Right cardiac atrium (tissue), 5 donors: ENCODE measurements at regions not wholly inside any gene's neighbourhood (a gene's known extent, or its start where the extent isn't known, plus 50 kb on each side); places are given as distances from the start of the nearest gene placed in this dataset.
"Not testable (repeated sequence)": the region's sequence is repeated elsewhere in the genome, so short reads cannot be mapped to it uniquely, and the experiment has no call there.

ENCODE experiments used
- ATAC-seq, 2 donors: fragments of 200-7000 bp; cut with Tn5 transposase; one replicate each; pipeline versions ENCODE4 v1.8.0 to v1.9.1; 2020; ENCODE audit warnings: moderate library complexity in 2 of 2, mild to moderate bottlenecking in 1 of 2
- DNase-seq, 3 donors: peaks; one replicate each; pipeline ENCODE4 v3.0.0-alpha.2; 2020
- H3K27ac ChIP-seq: one replicate; pipeline ENCODE4 v1.5.1; 2013; ENCODE audit warnings: mild to moderate bottlenecking, low read length, control low read depth, moderate library complexity
- H3K27me3 ChIP-seq: one replicate; pipeline ENCODE4 v1.6.1; 2013; ENCODE audit not compliant: control insufficient read depth, insufficient read depth
- H3K4me1 ChIP-seq: one replicate; pipeline ENCODE4 v1.6.1; 2013; ENCODE audit warnings: low read length; ENCODE audit not compliant: control insufficient read depth, insufficient read depth
- H3K4me3 ChIP-seq: one replicate; pipeline ENCODE4 v1.5.1; 2013; ENCODE audit warnings: low read length, control low read depth
- H3K9me3 ChIP-seq: one replicate; pipeline ENCODE4 v1.6.1; 2013; ENCODE audit warnings: low read length; ENCODE audit not compliant: control insufficient read depth
- WGBS: extraction: QIAGEN DNeasy Blood & Tissue Kit; methylation state at CpG from one replicate; pipeline ENCODE4 v1.1.7; 2013; 5-methylcytosine and 5-hydroxymethylcytosine counted together
- intact Hi-C, 4 donors: fragments of 100-400 bp; cut with DNase I; formaldehyde crosslinking; loops; one replicate each; pipeline versions ENCODE4 v1.11.0 to v1.14.0; 2022 to 2023
- donor health status: healthy with polysubstance abuse.
- donor health status: DM: no; HTN: yes; CAD: no.
- donor health status: DM: no; HTN: no; CAD: no.
- donor health status: DM: no; HTN: yes; CAD: no; lungs with severe emphysema.
- donor health status: DM: yes; HTN: yes; CAD: no.

DNA sequence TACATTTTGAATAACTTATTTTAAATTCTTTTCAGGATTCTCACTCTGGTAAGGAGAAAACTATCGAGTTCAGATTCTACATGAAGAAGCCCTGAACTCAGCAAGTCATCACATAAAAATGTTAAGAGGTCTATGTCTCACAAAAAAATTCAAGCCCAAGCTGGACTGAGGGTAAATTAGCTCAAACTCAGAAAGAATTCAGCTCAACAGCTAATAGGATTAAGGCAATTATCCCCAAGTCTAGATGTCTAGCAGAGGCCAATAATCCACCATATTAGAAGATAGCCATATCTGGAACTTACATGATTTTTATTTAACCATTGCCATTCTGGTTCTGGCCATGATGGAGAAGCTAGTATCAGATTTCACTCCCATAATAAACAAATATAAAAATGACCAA is 909.7 kb downstream of the PLOD2 start:
- ATAC-seq: no peak
- H3K27ac ChIP-seq: no peak overlapping the region
- DNase-seq: no peak
- intact Hi-C loops: no loop called here
- H3K9me3 ChIP-seq: peaks cover 2% of the 10 kb centered on the region
- H3K27me3 ChIP-seq: no peaks in the 10 kb centered on the region
- WGBS: 61% methylated on average over 1 of the region's 1 CpG
- H3K4me1 ChIP-seq: no peaks in the 10 kb centered on the region
- no peak overlapping the region for H3K4me3 ChIP-seq

DNA sequence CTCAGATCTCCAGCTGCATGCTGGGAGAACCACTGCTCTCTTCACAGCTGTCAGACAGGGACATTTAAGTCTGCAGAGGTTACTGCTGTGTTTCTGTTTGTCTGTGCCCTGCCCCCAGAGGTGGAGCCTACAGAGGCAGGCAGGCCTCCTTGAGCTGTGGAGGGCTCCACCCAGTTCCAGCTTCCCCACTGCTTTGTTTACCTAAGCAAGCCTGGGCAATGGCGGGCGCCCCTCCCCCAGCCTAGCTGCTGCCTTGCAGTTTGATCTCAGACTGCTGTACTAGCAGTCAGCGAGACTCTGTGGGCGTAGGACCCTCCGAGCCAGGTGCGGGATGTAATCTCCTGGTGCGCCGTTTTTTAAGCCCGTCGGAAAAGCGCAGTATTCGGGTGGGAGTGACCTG is 903.0 kb downstream of the PLOD2 start:
- DNase-seq: peak in 1 of 3 donors; percentile 31
- H3K9me3 ChIP-seq, H3K4me3 ChIP-seq, H3K4me1 ChIP-seq, intact Hi-C loops, H3K27me3 ChIP-seq, H3K27ac ChIP-seq, ATAC-seq: not testable (repeated sequence)
- 91% methylated on average over 12 of the region's 12 CpGs for WGBS

GRCh38 chr3:145259166-145259880 is 901.7 kb downstream of the PLOD2 start:
- intact Hi-C loops: no loop called here
- 54% methylated on average over 3 of the region's 3 CpGs for WGBS
- no peak overlapping the region for H3K27ac ChIP-seq

DNA sequence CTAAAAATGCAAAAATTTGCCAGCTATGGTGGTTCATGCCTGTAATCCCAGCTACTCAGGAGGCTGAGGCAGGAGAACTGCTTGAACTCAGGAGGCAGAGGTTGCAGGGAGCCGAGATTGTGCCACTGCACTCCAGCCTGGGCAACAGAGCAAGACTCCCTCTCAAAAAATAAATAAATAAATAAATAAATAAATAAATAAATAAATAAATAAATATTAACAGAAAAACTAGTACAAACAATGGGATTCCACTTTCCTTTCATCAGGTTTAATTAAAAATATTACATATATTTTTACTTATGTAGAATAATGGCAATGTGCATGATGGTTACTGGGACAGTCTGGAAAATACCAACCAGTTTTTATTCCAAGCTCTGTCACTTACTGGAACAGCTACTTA is 897.5 kb downstream of the PLOD2 start:
- 89% methylated on average over 1 of the region's 1 CpG for WGBS
- H3K27ac ChIP-seq, H3K27me3 ChIP-seq, DNase-seq, H3K4me1 ChIP-seq, ATAC-seq, H3K4me3 ChIP-seq, intact Hi-C loops, H3K9me3 ChIP-seq: not testable (repeated sequence)

More at GRCh38 chr3:145259166-145259880, 901.7 kb downstream of the PLOD2 start:
- Histone ChIP-seq H3K4me1 (no peaks in the 10 kb centered on the region), H3K27me3 (no peaks in the 10 kb centered on the region), H3K4me3 (no peak overlapping the region), H3K9me3 (no peaks in the 10 kb centered on the region)
- DNase-seq (no peak), ATAC-seq (peak in 1 of 2 donors; percentile 36)

DNA sequence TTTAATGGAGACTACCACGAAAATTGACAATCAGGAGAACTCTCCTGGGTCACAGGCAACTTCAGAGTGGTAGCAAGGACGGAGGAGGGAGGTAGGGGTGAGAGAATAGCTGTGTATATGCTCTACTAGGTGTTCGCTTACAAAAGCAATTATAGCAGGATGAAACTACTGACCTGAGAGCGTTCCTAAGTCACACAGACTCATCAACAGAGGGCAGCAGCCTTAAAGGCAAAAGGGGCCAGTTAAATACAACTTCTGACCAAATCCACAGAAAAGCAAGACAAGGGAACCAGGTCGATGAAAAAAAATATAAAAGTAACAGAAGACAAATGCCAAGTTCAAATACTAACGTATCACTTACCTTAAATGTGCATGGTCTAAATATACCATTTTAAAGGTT is 894.6 kb downstream of the PLOD2 start:
- intact Hi-C loops: no loop called here
- DNase-seq: no peak

GRCh38 chr3:145269106-145269505 is 891.9 kb downstream of the PLOD2 start:
- no peak overlapping the region for H3K27ac ChIP-seq
- intact Hi-C loops: no loop called here
- DNase-seq (no peak), ATAC-seq (no peak)
- no peak overlapping the region for H3K4me3 ChIP-seq
- no peaks in the 10 kb centered on the region for H3K27me3 ChIP-seq
- WGBS: 90% methylated on average over 3 of the region's 3 CpGs
- H3K4me1 ChIP-seq: no peaks in the 10 kb centered on the region
- H3K9me3 ChIP-seq: no peaks in the 10 kb centered on the region

More for the DNA sequence above, 894.6 kb downstream of the PLOD2 start:
- Histone ChIP-seq H3K27ac (no peak overlapping the region), H3K4me3 (no peak overlapping the region), H3K4me1 (no peaks in the 10 kb centered on the region), H3K9me3 (no peaks in the 10 kb centered on the region), H3K27me3 (no peaks in the 10 kb centered on the region)
- WGBS: 72% methylated on average over 6 of the region's 6 CpGs
- no peak for ATAC-seq

- Histone ChIP-seq H3K27me3 (no peaks in the 10 kb centered on the region), H3K27ac (no peak overlapping the region), H3K9me3 (no peaks in the 10 kb centered on the region), H3K4me3 (no peak overlapping the region), H3K4me1 (no peaks in the 10 kb centered on the region)
- intact Hi-C loops: no loop called here
- WGBS: 59% methylated on average over 3 of the region's 3 CpGs
- DNase-seq: no peak
- peak; percentile 74 to 93 for ATAC-seq
Measured at GRCh38 chr3:145272684-145273083, 888.3 kb downstream of the PLOD2 start.

DNA sequence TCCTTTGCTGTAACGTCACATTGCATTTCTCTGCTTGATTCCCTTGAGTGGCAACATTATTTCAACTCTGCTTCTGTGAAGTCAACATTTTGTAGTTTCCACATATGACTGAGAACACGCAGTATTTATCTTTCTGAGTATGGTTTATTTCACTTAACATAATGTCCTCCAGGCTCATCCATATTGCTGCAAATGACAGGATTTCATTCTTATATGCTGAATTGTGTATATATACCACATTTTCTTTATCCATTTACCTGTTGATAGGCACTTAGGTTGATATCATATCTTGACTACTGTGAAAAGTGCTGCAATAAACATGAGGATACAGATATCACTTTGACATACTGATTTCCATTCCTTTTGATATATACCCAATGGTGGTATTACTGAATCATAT is 878.5 kb downstream of the PLOD2 start:
- Histone ChIP-seq H3K27ac (no peak overlapping the region), H3K9me3 (no peaks in the 10 kb centered on the region), H3K27me3 (no peaks in the 10 kb centered on the region), H3K4me3 (no peak overlapping the region), H3K4me1 (no peaks in the 10 kb centered on the region)
- WGBS: 75% methylated on average over 2 of the region's 2 CpGs
- ATAC-seq (no peak), DNase-seq (no peak)
- intact Hi-C loops: no loop called here

DNA sequence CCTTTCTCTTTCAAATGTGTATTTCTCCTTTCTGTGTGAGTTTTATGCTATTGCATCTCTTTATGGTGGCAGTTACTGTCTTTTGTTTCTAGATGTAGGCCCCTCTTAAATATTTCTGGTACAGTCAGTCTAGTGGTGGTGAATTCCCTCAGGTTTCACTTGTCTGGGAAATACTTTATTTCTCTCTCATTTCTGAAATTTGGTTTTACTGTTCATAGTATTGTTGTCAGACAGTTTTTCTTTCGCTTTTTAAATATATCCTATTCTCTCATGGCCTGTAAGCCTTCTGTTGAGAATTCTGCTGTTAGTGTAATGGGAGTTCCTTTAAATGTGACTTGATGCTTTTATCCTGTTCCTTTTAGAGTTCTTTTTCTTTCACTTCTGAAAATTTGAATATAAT is 874.0 kb downstream of the PLOD2 start:
- intact Hi-C loops: no loop called here
- no peak overlapping the region for H3K4me3 ChIP-seq
- H3K27ac ChIP-seq: no peak overlapping the region
- no peaks in the 10 kb centered on the region for H3K9me3 ChIP-seq
- ATAC-seq: no peak
- WGBS: 97% methylated on average over 1 of the region's 1 CpG
- H3K4me1 ChIP-seq: no peaks in the 10 kb centered on the region
- H3K27me3 ChIP-seq: no peaks in the 10 kb centered on the region
- DNase-seq: no peak

GRCh38 chr3:145290010-145290409 is 871.0 kb downstream of the PLOD2 start:
- H3K27me3 ChIP-seq: no peaks in the 10 kb centered on the region
- no peaks in the 10 kb centered on the region for H3K4me1 ChIP-seq
- no peak for ATAC-seq
- WGBS: 78% methylated on average over 1 of the region's 1 CpG
- H3K27ac ChIP-seq: no peak overlapping the region
- H3K9me3 ChIP-seq: no peaks in the 10 kb centered on the region
- intact Hi-C loops: no loop called here
- no peak overlapping the region for H3K4me3 ChIP-seq
- DNase-seq: no peak

DNA sequence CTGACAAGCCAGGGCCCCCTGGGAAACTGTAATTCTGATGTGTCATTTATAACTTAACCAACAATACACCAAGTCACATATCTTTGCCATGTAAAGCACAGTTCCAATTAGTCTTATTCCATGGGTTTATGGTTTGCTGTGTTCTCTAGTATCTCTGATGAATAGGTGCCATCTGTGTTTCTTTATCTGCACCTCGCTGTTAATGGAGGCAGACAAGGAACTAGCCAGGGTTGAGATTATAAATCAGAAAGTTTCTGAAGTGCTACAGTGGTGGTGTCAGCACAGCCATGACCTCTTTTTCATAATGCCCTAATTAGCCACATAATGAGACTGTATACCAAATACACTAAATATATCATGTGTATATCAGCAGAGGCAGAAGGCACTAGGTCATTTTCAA is 866.4 kb downstream of the PLOD2 start:
- ATAC-seq: no peak
- WGBS: 18% methylated on average over 1 of the region's 1 CpG
- no peak for DNase-seq
- Histone ChIP-seq H3K4me3 (no peak overlapping the region), H3K27ac (no peak overlapping the region), H3K4me1 (no peaks in the 10 kb centered on the region), H3K9me3 (no peaks in the 10 kb centered on the region), H3K27me3 (no peaks in the 10 kb centered on the region)
- intact Hi-C loops: no loop called here

DNA sequence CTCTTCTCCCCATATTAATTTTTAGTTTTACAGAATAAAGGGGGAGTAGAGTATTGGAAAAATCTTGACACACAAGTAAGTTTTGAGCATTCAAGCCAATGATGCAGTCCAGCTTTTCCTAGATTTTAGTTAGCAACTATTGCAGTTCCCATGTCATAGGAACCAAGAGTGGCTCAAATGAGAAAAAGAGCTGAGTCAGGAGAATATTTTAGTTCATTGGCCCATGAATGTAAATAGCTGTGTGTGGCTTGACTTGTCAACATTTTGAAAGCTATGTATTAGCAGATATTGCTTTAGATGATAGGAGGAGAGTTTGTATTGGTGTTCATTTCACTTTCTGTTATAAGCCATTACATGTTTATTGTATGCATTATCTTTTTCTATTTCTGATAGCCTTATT is 853.7 kb downstream of the PLOD2 start:
- DNase-seq: no peak
- intact Hi-C loops: no loop called here
- no peak for ATAC-seq
- Histone ChIP-seq H3K4me3 (no peak overlapping the region), H3K4me1 (no peaks in the 10 kb centered on the region), H3K27me3 (no peaks in the 10 kb centered on the region), H3K9me3 (no peaks in the 10 kb centered on the region), H3K27ac (no peak overlapping the region)
